Left ventricle myocardium superior (tissue), 1 donor: ENCODE measurements at regions not wholly inside any gene's neighbourhood (a gene's known extent, or its start where the extent isn't known, plus 50 kb on each side); places are given as distances from the start of the nearest gene placed in this dataset.
"Not testable (repeated sequence)": the region's sequence is repeated elsewhere in the genome, so short reads cannot be mapped to it uniquely, and the experiment has no call there.

Source experiments
- ATAC-seq: fragments of 200-7000 bp; cut with Tn5 transposase; one replicate; pipeline ENCODE4 v1.9.1; 2020; ENCODE audit warnings: mild to moderate bottlenecking, moderate library complexity
- DNase-seq: peaks from one replicate; pipeline ENCODE4 v3.0.0-alpha.2; 2020
- intact Hi-C: fragments of 100-400 bp; cut with micrococcal nuclease; formaldehyde crosslinking; loops from one replicate; pipeline ENCODE4 v1.11.0; 2022
- donor health status: DM: no; HTN: yes; CAD: no; lungs with severe emphysema.

- intact Hi-C loops: no loop called here
- no peak for ATAC-seq
- DNase-seq: no peak
These were observed 104.8 kb downstream of the GJA1 start for GRCh38 chr6:121540210-121540609.

GRCh38 chr6:121544691-121545090, 109.2 kb downstream of the GJA1 start:
- DNase-seq: no peak
- ATAC-seq: peak; percentile 53
- intact Hi-C loops: no loop called here

- DNase-seq (no peak), ATAC-seq (no peak)
- intact Hi-C loops: no loop called here
These were observed 112.7 kb downstream of the GJA1 start for GRCh38 chr6:121548131-121548530.

- DNase-seq (no peak), ATAC-seq (no peak)
- intact Hi-C loops: no loop called here
These were observed 114.3 kb downstream of the GJA1 start for GRCh38 chr6:121549736-121550135.

- ATAC-seq (no peak), DNase-seq (no peak)
- intact Hi-C loops: no loop called here
These were observed 115.1 kb downstream of the GJA1 start for GRCh38 chr6:121550491-121551010.

- ATAC-seq (no peak), DNase-seq (no peak)
- intact Hi-C loops: no loop called here
These were observed 119.8 kb downstream of the GJA1 start for GRCh38 chr6:121555201-121555600.

- ATAC-seq, DNase-seq, intact Hi-C loops: not testable (repeated sequence)
These were observed 120.7 kb downstream of the GJA1 start for GRCh38 chr6:121556149-121556548.

- no peak for ATAC-seq
- DNase-seq: no peak
- intact Hi-C loops: no loop called here
These were observed 121.9 kb downstream of the GJA1 start for GRCh38 chr6:121557146-121557940.

- intact Hi-C loops: no loop called here
- ATAC-seq: no peak
- DNase-seq: no peak
These were observed 124.3 kb downstream of the GJA1 start for GRCh38 chr6:121559611-121560269.

GRCh38 chr6:121560476-121560875, 125.0 kb downstream of the GJA1 start:
- ATAC-seq (no peak), DNase-seq (no peak)
- intact Hi-C loops: no loop called here

GRCh38 chr6:121563286-121563685, 127.8 kb downstream of the GJA1 start:
- intact Hi-C loops: no loop called here
- ATAC-seq (no peak), DNase-seq (no peak)

GRCh38 chr6:121564529-121564928, 129.1 kb downstream of the GJA1 start:
- ATAC-seq, DNase-seq, intact Hi-C loops: not testable (repeated sequence)

- intact Hi-C loops: no loop called here
- ATAC-seq: no peak
These were observed 136.0 kb downstream of the GJA1 start for GRCh38 chr6:121571455-121571854.

GRCh38 chr6:121573481-121573880, 138.0 kb downstream of the GJA1 start:
- intact Hi-C loops: no loop called here

More at GRCh38 chr6:121571455-121571854, 136.0 kb downstream of the GJA1 start:
- no peak for DNase-seq

GRCh38 chr6:121578216-121578615, 142.8 kb downstream of the GJA1 start:
- no peak for DNase-seq
- ATAC-seq: no peak
- intact Hi-C loops: no loop called here

More at GRCh38 chr6:121573481-121573880, 138.0 kb downstream of the GJA1 start:
- ATAC-seq (peak; percentile 73), DNase-seq (no peak)

- intact Hi-C loops: no loop called here
- no peak for DNase-seq
- ATAC-seq: no peak
These were observed 144.0 kb downstream of the GJA1 start for GRCh38 chr6:121579478-121579877.

- intact Hi-C loops: loop anchor here (5.0 kb wide), 1 partner anchor 139 kb away; no protein-coding TSS in a partner anchor
- no peak for DNase-seq
- peak; percentile 70 for ATAC-seq
These were observed 145.9 kb downstream of the GJA1 start for GRCh38 chr6:121581327-121581726.

- intact Hi-C loops: loop anchor here (5.0 kb wide), 1 partner anchor 140 kb away; no protein-coding TSS in a partner anchor
- DNase-seq (no peak), ATAC-seq (no peak)
These were observed 146.8 kb downstream of the GJA1 start for GRCh38 chr6:121582262-121582661.

- peak; percentile 75 for ATAC-seq
These were observed 149.3 kb downstream of the GJA1 start for GRCh38 chr6:121584586-121585369.

More at GRCh38 chr6:121584586-121585369, 149.3 kb downstream of the GJA1 start:
- intact Hi-C loops: loop anchor here (5.0 kb wide), 1 partner anchor 142 kb away; no protein-coding TSS in a partner anchor
- DNase-seq: no peak
